ENCODE measurements at regions not wholly inside any gene's neighbourhood (a gene's known extent, or its start where the extent isn't known, plus 50 kb on each side); places are given as distances from the start of the nearest gene placed in this dataset.

DNA sequence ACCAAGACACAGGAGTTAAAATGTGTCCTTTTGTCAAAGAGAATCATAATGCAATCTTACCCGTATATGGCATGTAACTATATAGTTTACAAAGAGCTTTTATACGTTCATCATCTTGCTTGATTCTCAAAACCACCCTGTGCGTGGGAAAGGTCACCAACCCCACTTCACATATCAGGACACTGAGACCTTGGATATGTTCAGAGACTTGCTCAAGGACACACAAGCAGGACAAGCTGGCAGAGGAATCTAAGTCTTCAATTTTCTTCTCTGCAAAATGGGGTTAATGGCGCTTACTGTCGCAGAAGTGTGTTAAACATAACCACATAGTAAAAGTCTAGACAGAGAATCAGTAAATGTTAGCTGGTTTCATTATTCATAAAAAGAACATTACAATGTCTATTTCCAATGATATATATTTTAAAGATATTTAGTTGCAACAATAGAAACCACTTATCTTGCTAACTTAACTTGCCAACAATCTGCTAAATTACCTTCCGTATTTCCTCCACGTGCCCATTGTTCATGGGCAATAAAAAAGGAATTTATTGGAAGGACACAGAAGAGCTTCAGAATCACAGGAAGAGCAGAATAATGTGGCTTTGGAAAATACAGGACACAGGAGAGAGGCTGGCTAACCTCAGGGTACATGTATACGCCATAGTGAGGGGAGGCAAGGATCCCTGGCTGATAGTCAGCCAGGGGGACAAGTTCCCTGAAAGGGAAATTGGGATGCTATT, 64.6 kb upstream of the TAPT1 start:
- DNase-seq (ENCODE audit: low read depth, low spot score) = no peak
- H3K4me3 ChIP-seq (ENCODE audit: low read length) = no peak overlapping the region

DNA sequence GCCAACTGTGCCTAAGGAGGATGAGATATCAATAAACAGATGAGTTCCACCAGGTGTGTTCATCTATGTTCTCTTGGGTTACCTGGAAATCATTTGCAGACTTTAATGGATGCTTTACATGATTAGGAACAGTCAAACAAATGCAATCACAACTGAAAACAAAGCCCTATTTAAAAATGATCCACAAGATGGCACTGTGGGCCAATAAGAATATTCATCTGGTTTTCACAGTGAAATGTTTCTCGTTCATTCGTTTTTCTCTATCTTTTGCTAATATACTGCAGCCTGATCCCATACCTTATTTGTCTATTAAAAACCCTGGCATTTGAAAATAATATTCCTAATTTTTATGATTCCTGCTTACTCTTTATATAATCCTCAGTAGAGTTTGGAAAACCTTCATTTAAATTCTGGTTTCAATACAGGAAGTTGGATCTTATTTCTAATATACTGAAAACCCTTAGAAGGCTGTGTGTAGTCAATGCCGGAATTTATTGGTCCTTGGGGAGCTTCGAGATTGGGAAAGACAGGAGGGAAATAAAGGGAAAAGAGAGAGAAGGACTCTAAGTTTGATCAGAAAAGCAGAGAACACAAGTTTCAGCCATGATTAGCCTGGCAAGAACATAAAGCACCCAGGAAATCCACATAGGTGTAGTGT, 63.8 kb upstream of the TAPT1 start:
- peak; percentile 33 for DNase-seq (ENCODE audit: low read depth, low spot score)
- no peak overlapping the region for H3K4me3 ChIP-seq (ENCODE audit: low read length)

DNA sequence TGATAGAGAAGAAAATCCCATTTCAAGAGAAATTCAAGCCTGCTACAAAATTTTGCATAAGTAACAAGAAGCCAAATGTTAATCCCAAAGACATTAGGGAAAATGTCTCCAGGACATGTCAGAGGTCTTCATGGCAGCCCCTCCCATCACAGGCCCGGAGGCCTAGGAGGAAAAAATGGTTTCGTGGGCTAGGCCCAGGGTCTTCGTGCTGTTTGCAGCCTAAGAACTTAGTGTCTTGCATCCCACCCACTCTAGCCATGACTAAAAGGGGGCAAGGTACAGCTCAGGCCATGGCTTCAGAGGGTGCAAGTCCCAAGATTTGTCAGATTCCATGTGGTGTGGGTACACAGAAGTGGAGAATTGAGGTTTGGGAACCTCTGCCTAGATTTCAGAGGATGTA, 57.8 kb upstream of the TAPT1 start:
- no peak for DNase-seq (ENCODE audit: low read depth, low spot score)
- H3K4me3 ChIP-seq (ENCODE audit: low read length) = no peak overlapping the region

DNA sequence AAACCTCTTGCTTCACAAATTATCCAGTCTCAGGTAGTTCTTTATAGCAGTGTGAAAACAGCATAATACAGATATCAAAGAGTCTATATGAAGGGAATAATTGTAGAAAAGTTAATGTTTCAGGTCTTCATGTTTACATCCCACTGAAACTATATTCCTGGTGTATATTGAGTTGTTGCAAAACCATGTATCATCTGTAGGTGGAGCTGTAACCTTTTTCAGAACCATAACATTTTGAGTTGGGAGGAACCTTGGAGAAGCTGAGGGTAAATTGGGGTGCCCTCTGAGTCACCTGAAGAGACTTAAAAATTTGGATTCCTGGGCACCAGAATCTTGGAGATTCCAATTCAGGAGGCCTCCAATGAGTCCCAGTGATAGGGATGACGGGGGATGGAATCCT, 51.9 kb upstream of the TAPT1 start:
- no peak overlapping the region for H3K4me3 ChIP-seq (ENCODE audit: low read length)
- DNase-seq (ENCODE audit: low read depth, low spot score) = no peak
